ENCODE measurements at regions not wholly inside any gene's neighbourhood (a gene's known extent, or its start where the extent isn't known, plus 50 kb on each side); places are given as distances from the start of the nearest gene placed in this dataset.

DNA sequence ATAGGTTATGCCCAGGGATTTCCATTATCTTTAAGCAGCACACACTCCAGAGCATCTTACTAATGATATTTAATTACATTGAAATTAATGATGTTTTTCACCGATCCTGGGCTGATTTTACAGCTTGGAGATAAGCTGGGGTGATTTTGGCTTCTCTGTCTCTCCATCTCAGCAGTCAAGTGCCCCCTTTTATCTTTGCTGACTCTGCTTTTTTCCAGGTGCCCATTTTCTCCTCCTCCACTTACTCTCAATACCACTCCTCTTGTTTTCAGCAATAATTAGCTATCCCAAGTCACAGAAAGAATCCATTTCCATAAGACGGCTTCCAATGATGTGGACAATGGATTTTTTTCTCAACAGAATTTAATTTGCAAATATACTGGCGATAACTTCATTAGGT, 266.7 kb downstream of the GBA3 start:
- Histone ChIP-seq H3K4me3 (no peak overlapping the region), H3K27ac (no peak overlapping the region)
- no peak for DNase-seq (ENCODE audit: low spot score)
- TF ChIP-seq, protein P1, sequence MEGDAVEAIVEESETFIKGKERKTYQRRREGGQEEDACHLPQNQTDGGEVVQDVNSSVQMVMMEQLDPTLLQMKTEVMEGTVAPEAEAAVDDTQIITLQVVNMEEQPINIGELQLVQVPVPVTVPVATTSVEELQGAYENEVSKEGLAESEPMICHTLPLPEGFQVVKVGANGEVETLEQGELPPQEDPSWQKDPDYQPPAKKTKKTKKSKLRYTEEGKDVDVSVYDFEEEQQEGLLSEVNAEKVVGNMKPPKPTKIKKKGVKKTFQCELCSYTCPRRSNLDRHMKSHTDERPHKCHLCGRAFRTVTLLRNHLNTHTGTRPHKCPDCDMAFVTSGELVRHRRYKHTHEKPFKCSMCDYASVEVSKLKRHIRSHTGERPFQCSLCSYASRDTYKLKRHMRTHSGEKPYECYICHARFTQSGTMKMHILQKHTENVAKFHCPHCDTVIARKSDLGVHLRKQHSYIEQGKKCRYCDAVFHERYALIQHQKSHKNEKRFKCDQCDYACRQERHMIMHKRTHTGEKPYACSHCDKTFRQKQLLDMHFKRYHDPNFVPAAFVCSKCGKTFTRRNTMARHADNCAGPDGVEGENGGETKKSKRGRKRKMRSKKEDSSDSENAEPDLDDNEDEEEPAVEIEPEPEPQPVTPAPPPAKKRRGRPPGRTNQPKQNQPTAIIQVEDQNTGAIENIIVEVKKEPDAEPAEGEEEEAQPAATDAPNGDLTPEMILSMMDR (IDR thresholded peaks at IDR 0.05) = no peak

DNA sequence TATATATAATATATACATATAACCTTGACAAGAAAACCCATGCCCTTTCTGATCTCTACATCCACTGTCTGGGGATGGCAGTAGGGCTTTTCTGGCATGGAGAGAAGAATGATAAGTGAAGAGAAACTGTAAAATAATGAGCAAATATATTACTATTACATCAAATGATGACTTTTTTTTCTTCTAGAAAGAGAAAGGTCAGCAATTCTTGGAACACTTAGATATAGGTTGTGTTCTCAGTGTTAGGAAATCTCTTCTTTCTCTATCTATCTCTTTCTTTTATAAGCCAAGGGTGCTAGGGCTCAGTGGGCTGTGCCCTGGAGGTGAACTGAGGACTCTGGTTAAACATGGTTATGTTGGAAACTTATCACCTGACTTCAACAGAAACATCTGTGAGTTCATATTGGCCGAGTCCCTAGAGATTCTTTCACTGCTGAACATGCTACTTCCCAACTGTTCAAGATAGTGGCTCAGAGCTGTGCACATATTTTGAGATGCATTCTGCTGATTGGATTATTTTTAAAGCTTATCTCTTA, 265.1 kb downstream of the GBA3 start:
- H3K27ac ChIP-seq = no peak overlapping the region

DNA sequence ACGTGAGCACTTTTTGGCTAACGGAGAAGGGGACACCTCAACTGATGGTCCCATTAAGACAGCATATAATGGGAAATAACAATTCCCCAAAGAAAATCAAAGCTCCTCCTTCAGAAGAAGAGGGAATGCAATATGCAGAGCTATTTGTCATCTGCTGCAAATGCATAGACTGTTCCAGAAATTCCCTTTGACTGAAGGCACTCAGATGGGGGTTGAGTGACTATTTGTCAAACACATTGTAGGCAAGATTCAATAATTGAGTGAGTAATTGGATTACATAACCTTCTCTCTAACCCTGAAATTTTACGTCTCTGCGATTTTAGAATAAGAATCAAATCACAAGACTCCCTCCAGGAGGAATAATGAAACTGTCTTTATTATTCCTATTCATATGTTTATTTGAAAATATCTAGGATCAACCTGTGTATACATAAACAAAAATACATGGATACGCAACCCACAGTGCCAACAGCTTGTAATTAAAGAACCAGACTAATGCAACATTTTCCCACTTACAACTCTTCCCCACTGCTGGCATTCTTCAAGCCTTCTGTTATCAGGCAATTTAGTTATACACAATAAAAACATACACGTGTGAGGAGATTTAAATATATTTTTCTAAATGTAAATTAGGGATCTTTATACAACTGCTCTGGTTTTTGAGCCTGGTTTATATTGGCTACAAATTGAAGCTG, 256.6 kb downstream of the GBA3 start:
- Histone ChIP-seq H3K4me3 (no peak overlapping the region), H3K27ac (no peak overlapping the region)
- TF ChIP-seq, protein P1 (IDR thresholded peaks at IDR 0.05) = no peak
- DNase-seq (ENCODE audit: low spot score) = no peak

More for the DNA sequence above, 265.1 kb downstream of the GBA3 start:
- TF ChIP-seq, protein P1 (IDR thresholded peaks at IDR 0.05) = no peak
- DNase-seq (ENCODE audit: low spot score) = no peak
- H3K4me3 ChIP-seq = no peak overlapping the region

DNA sequence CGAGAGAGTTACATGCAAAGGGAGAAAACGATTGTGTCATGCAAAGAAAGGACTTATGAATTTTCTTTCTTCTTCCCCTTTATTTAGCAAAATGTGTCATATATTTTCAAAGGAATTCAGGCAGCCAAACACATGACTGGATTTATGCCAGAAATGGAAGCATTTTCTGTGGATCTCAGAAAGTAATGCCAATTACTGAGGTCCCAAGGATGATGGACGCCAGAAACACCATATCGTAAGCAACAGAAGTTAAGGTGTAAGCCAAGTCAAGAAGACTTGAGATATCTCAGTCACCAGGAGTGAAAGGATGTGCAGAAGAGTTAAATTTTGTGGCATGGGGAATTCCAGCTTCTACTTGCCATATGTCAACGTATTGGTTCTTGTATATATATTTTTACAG, 255.1 kb downstream of the GBA3 start:
- TF ChIP-seq, protein P1 (IDR thresholded peaks at IDR 0.05) = no peak
- Histone ChIP-seq H3K27ac (no peak overlapping the region), H3K4me3 (no peak overlapping the region)
- DNase-seq (ENCODE audit: low spot score) = no peak

DNA sequence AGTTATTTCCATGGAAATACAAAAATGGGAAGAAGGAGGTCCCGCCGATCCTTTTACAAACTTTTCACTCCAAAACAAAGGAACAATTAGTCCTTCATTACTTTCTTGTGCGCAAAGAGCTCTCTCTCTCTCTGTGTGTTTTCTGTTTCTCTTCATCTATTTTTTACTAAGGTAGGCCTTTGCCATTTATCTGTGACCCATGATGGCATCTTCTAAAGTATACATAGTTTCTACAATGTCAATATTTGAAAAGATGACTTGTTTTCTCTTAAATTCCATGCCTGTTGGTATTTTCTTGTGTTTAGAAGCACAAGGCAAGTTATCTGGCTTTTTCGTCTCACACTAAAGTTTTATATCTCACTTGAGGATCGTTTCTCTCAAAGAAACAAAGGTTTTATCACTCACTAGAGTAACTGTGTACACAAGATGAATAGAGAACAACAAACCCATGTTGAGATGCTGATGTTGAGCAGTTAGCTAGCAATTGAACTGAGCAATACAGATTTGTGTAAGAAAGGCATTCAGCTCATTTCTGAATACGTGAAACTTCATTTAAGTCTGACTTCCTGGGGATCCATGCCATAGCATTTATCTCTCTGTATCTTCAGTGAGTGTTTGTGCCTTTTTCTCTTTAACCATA, 250.3 kb downstream of the GBA3 start:
- no peak overlapping the region for H3K27ac ChIP-seq
- TF ChIP-seq, protein P1 (IDR thresholded peaks at IDR 0.05) = no peak
- no peak for DNase-seq (ENCODE audit: low spot score)
- H3K4me3 ChIP-seq = no peak overlapping the region

DNA sequence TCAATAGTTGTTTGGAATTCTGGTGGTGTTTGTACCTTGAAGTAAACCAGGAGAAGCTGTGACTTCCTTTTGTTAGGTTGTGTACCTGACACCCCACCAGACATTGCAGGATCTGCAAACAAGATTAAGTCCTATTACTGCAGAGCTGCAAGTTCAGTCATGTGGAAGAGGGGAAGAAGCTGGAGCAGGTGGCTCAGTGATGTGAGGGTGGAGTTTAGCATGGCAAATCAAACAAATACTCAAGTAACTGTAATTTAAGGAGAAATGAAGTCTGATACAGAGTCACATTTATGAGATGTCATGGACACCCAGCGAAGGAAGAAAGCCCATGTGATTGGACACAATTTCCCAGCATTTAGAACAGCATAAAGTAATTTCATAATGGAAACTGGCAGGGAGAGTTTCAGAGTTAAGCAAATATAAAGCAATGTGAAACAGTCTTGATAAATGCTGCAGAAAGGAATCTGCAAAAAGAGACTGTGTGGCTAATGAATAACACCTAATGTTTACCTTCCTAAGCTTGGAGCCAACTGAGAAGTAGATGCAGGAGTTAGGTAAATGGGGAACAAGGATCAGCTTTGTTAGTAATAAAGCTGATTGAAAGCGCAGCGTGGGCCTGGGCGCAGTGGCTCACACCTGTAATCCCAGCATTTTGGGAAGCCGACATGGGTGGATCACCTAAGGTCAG, 249.1 kb downstream of the GBA3 start:
- DNase-seq (ENCODE audit: low spot score) = no peak
- TF ChIP-seq, protein P1 (IDR thresholded peaks at IDR 0.05) = no peak
- Histone ChIP-seq H3K27ac (no peak overlapping the region), H3K4me3 (no peak overlapping the region)

Data from coronary artery (tissue), 2 donors.